Neural cell (in vitro differentiated cells): ENCODE measurements at regions not wholly inside any gene's neighbourhood (a gene's known extent, or its start where the extent isn't known, plus 50 kb on each side); places are given as distances from the start of the nearest gene placed in this dataset.

Experiments used
- CTCF ChIP-seq: fragments of 450-650 bp; IDR thresholded peaks from 2 replicates; pipeline ENCODE4 v1.5.1; 2014; ENCODE audit warnings: antibody characterized with exemption, mild to moderate bottlenecking, moderate library complexity; ENCODE audit not compliant: poor library complexity, severe bottlenecking
- EP300 ChIP-seq: fragments of 450-650 bp; conservative IDR thresholded peaks from 2 replicates; pipeline ENCODE4 v1.6.1; 2014; ENCODE audit warnings: antibody characterized with exemption, mild to moderate bottlenecking, moderate library complexity; ENCODE audit not compliant: poor library complexity, severe bottlenecking
- EZH2 ChIP-seq: fragments of 200-600, 300-800 bp; shearing (Covaris generic), sonication (generic); IDR thresholded peaks from 2 replicates; pipeline ENCODE4 v1.6.1; 2014; ENCODE audit warnings: antibody characterized with exemption, low read length, borderline replicate concordance, mild to moderate bottlenecking; ENCODE audit not compliant: insufficient read depth, poor library complexity, severe bottlenecking
- POLR2AphosphoS5 ChIP-seq: IDR thresholded peaks from 2 replicates; pipeline ENCODE4 v1.6.1; 2012
- RAD21 ChIP-seq: fragments of 450-650 bp; conservative IDR thresholded peaks from 2 replicates; pipeline ENCODE4 v1.6.1; 2014; ENCODE audit warnings: antibody characterized with exemption, mild to moderate bottlenecking, moderate library complexity
- REST ChIP-seq: IDR thresholded peaks from 2 replicates; pipeline ENCODE4 v1.6.1; 2012; ENCODE audit warnings: borderline replicate concordance

GRCh38 chr22:27138471-27138870 is 481.1 kb downstream of the MIAT start:
- TF ChIP-seq CTCF (no peak), REST (no peak), RAD21 (no peak), EP300 (no peak), EZH2 (no peak), POLR2AphosphoS5 (no peak)
